ENCODE measurements at regions not wholly inside any gene's neighbourhood (a gene's known extent, or its start where the extent isn't known, plus 50 kb on each side); places are given as distances from the start of the nearest gene placed in this dataset.
"Not testable (repeated sequence)": the region's sequence is repeated elsewhere in the genome, so short reads cannot be mapped to it uniquely, and the experiment has no call there.

- no peak for DNase-seq (ENCODE audit: low spot score)
- no peak for ATAC-seq
Measured at GRCh38 chr5:162929104-162929503, 508.3 kb upstream of the CCNG1 start.

- no peak for ATAC-seq
- no peak for DNase-seq (ENCODE audit: low spot score)
Measured at GRCh38 chr5:162931501-162931900, 505.9 kb upstream of the CCNG1 start.

GRCh38 chr5:162939991-162940390 lies 497.4 kb upstream of the CCNG1 start:
- no peak for ATAC-seq
- no peak for DNase-seq (ENCODE audit: low spot score)

GRCh38 chr5:162948677-162949076 lies 488.7 kb upstream of the CCNG1 start:
- ATAC-seq (no peak), DNase-seq (ENCODE audit: low spot score) (no peak)

GRCh38 chr5:162956570-162956969 lies 480.8 kb upstream of the CCNG1 start:
- DNase-seq (ENCODE audit: low spot score) (no peak), ATAC-seq (no peak)

- ATAC-seq: not testable (repeated sequence)
Measured at GRCh38 chr5:162964144-162964543, 473.3 kb upstream of the CCNG1 start.

GRCh38 chr5:162990063-162990462 lies 447.3 kb upstream of the CCNG1 start:
- ATAC-seq (no peak), DNase-seq (ENCODE audit: low spot score) (no peak)

More at GRCh38 chr5:162964144-162964543, 473.3 kb upstream of the CCNG1 start:
- not testable (repeated sequence) for DNase-seq (ENCODE audit: low spot score)

- ATAC-seq (no peak), DNase-seq (ENCODE audit: low spot score) (no peak)
Measured at GRCh38 chr5:162990856-162991497, 446.4 kb upstream of the CCNG1 start.

- ATAC-seq: no peak
- no peak for DNase-seq (ENCODE audit: low spot score)
Measured at GRCh38 chr5:162995568-162995967, 441.8 kb upstream of the CCNG1 start.

- ATAC-seq: no peak
Measured at GRCh38 chr5:162996053-162996452, 441.3 kb upstream of the CCNG1 start.

GRCh38 chr5:163005949-163006348 lies 431.4 kb upstream of the CCNG1 start:
- ATAC-seq: no peak

More at GRCh38 chr5:162996053-162996452, 441.3 kb upstream of the CCNG1 start:
- no peak for DNase-seq (ENCODE audit: low spot score)

GRCh38 chr5:163022582-163023128 lies 414.7 kb upstream of the CCNG1 start:
- ATAC-seq (no peak), DNase-seq (ENCODE audit: low spot score) (no peak)

More at GRCh38 chr5:163005949-163006348, 431.4 kb upstream of the CCNG1 start:
- DNase-seq (ENCODE audit: low spot score): no peak

- no peak for DNase-seq (ENCODE audit: low spot score)
- ATAC-seq: no peak
Measured at GRCh38 chr5:163023846-163024245, 413.5 kb upstream of the CCNG1 start.

GRCh38 chr5:163024936-163025335 lies 412.5 kb upstream of the CCNG1 start:
- DNase-seq (ENCODE audit: low spot score): no peak

GRCh38 chr5:163033656-163034055 lies 403.7 kb upstream of the CCNG1 start:
- DNase-seq (ENCODE audit: low spot score): no peak
- ATAC-seq: no peak

More at GRCh38 chr5:163024936-163025335, 412.5 kb upstream of the CCNG1 start:
- ATAC-seq: no peak

GRCh38 chr5:163041254-163041653 lies 396.1 kb upstream of the CCNG1 start:
- ATAC-seq (peak; percentile 88), DNase-seq (ENCODE audit: low spot score) (peak; percentile 47)

GRCh38 chr5:163079618-163080017 lies 357.8 kb upstream of the CCNG1 start:
- ATAC-seq (no peak), DNase-seq (ENCODE audit: low spot score) (no peak)

GRCh38 chr5:163089230-163089629 lies 348.2 kb upstream of the CCNG1 start:
- no peak for DNase-seq (ENCODE audit: low spot score)
- no peak for ATAC-seq

- no peak for ATAC-seq
- DNase-seq (ENCODE audit: low spot score): no peak
Measured at GRCh38 chr5:163089926-163090325, 347.5 kb upstream of the CCNG1 start.

GRCh38 chr5:163094492-163095180 lies 342.8 kb upstream of the CCNG1 start:
- DNase-seq (ENCODE audit: low spot score) (no peak), ATAC-seq (no peak)

- no peak for DNase-seq (ENCODE audit: low spot score)
Measured at GRCh38 chr5:163104464-163104863, 332.9 kb upstream of the CCNG1 start.

GRCh38 chr5:163105456-163105855 lies 331.9 kb upstream of the CCNG1 start:
- no peak for ATAC-seq
- DNase-seq (ENCODE audit: low spot score): no peak

More at GRCh38 chr5:163104464-163104863, 332.9 kb upstream of the CCNG1 start:
- ATAC-seq: peak; percentile 58

Data from left lobe of liver (tissue), 2 donors.